ENCODE measurements at regions not wholly inside any gene's neighbourhood (a gene's known extent, or its start where the extent isn't known, plus 50 kb on each side); places are given as distances from the start of the nearest gene placed in this dataset.
"Not testable (repeated sequence)": the region's sequence is repeated elsewhere in the genome, so short reads cannot be mapped to it uniquely, and the experiment has no call there.

DNA sequence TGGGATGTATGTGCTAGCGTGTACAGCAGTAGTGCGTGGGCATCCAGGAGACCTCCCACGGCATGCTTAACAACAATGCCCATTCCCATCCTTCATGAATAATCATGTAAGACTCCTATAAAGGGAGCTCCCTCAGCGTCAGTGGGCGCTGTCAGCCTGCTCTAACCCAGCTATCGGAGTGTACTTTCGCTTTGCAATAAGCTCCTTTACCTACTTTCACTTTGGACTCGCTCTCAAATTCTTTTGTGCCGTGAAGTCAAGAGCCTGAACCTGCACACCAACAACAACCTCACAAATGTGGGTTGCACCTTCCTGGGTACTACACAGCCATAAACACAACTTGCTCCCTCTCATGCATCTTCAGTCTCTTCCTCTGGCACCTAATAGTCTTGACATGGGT lies 114.8 kb upstream of the PAXBP1 start:
- peak; percentile 7 to 21 for DNase-seq

DNA sequence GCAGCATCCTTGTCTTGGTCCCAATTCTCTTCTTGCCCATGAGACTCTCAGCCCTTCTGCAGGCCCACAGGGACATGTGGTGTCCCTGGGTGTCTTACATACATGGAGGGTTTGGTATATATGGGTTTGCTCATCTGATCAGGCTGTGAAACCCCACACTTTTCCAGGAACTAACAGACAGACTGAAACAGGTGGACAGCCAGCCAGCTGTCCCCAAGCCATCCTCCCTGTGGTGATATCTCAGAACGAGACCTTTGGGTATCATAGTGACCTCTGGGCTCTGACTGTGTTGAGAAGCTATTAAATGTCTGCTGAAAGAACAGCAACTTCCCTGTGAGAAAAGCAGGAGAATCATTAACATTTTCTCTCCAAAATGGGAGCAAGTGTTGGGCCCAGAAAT lies 115.5 kb upstream of the PAXBP1 start:
- DNase-seq: no peak

- DNase-seq: no peak
Observed at GRCh38 chr21:32888971-32889370, 117.4 kb upstream of the PAXBP1 start.

GRCh38 chr21:32889596-32889995 lies 118.0 kb upstream of the PAXBP1 start:
- DNase-seq: no peak

DNA sequence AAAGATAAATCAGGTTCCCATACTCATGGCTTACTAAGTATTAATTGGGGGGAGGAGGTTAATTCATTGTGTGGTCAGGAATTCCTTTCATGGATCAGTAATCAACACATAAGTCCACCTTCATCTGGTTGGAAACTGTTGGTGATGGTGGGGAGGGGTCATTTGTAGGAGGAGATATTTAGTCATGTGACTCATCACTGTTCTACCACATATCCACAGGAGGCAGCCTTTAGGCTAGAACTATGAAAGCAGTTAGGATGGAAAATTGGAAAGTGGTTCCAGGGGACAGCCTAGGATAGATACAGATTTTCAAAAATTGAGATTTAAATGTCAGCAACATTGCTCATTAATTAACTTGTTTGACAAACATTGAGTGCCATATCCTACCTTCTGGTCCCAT lies 122.8 kb upstream of the PAXBP1 start:
- DNase-seq: no peak

GRCh38 chr21:32900814-32901213 lies 124.9 kb upstream of the OLIG2 start:
- DNase-seq: no peak

- DNase-seq: no peak
Observed at GRCh38 chr21:32907521-32907920, 118.2 kb upstream of the OLIG2 start.

- no peak for DNase-seq
Observed at GRCh38 chr21:32908534-32908933, 117.2 kb upstream of the OLIG2 start.

DNA sequence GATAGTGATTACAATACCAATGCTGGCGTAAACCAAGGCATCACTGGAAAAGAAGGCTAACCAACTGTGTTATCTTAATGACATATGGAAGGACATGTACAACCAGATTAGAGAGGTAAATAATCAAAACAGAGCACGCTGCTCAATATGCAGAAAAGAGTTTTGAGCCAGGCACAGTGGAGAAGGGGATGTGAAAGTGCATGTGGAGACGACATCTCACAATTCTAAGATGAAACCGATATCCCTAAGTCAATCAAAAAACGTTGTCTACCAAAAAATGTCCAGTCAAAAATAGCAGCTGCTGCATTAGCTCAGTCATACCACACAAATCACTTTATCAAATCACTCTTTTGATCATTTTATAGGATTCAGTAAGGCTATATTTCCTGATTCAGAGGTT lies 116.3 kb upstream of the OLIG2 start:
- DNase-seq: no peak

GRCh38 chr21:32914424-32915039 lies 111.2 kb upstream of the OLIG2 start:
- no peak for DNase-seq

DNA sequence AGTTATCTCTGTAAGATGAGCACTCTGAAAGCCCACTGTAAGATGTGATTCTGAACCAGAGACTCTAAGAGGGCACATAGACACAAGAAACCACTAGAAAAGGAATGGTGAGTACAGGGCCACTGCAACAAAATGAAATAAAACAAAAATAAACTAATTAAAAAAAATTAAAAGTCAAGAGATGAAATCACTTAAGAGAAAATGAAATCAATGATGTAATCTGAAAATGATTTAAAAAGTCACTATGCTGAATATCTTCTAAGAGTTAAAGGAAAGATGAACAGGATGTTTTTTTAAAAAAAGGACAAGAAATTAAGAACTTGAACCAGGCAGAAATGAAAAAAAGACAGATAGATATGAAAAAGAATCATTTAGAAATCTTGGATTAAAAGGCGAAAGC lies 110.6 kb upstream of the OLIG2 start:
- no peak for DNase-seq

DNA sequence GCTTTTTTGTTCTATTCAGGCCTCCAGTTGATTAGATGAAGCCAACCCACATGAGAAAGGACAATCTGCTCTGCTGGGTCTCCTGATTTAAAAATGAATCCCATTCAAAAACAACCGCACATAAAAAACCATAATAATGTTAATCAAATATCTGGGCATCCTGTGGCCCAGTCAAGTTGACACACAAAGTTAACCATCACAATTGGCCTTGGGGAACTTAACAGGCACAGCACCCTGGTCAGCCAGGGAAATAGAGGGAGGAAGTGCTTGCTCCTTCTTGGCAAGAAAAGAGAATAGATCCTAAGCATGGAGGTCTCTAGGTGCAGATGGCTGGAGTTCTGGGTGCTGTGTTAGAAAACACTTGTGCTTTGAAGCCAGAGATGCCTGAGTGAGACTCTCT lies 109.6 kb upstream of the OLIG2 start:
- no peak for DNase-seq

GRCh38 chr21:32916522-32917099 lies 109.1 kb upstream of the OLIG2 start:
- DNase-seq: no peak

DNA sequence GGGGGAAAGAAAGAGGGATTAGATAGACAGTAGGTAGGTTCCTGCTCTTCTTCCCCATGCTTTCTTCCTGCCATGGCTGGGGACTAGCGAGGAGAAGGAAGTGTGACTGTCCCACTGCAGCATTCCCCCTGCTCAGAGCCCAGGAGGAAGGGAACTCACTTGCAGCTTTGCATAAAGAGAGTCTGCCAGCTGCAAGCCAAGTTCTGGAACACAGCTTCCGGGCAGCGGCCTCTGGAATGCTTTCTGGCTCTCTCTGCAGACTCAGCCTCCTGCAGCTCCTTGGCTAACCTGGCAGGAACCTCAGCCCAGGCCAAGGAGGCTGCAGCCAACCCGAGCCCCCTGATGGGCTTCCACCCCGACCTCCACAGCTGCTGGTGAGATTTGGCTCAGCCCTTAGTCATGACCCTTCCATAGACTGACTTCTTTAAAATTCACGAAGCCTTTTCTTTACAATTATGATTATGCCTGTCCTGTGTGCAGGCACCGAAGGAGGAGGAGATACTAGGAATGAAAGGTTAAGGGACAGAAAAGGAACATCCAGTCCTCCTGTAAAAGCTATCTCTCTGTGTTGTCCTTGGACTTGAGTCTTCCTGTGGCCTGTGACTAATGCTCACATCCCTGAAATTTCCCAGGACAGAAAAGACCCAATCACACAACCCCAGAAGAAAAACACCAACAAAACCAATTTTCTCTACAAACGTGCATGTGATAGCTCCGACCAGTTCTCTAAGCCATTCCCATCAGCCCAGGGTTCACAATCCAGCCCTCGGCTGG lies 108.2 kb upstream of the OLIG2 start:
- no peak for DNase-seq

- DNase-seq: no peak
Observed at GRCh38 chr21:32918478-32919120, 107.1 kb upstream of the OLIG2 start.

GRCh38 chr21:32920474-32920873 lies 105.3 kb upstream of the OLIG2 start:
- no peak for DNase-seq

DNA sequence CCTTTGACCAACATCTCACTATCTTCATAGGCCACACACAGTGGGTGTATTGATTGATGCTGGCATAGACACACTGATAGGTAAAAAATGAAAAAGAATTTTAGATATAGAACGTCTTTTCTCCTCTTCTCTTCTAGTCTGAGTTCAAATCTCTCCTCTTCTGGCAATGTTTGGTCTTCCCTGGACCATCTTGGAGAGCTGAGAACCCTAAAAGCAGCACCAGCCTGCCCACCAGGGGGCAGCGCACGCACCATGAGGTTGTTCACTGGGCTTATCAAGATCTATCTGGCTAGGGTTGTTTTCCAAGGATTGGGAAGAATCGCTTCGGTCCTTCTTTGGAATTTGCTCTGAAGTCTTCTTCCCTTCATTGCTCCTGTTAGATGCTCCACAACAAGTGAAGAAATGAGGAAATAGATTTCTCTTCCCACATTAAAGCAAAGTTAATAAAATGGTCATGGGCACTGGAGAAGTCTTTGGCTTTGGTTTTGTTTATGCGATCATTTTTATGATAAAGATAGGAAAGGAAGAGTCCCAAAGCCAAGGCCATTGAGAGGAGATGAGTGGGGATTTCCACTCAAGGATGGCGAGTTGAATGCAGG lies 104.0 kb upstream of the OLIG2 start:
- DNase-seq: peak; percentile 16 to 46

DNA sequence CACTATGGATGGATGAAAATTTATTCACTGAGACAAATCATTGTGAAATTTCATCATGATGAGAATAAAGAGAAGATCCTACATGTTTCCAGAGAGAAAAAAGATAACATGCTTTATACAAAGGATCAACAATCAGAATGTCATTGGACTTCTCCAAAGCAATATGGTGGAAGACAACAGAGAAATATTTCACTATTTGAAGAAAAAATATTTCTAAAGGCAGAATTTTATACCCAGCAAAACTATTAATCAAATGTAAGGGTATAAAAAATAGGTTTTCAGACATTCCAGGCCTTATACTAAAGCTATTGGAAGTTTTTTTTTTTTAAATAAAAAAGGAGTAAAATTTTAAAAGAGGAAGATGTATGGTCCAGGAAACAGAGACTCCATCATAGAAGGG lies 100.6 kb upstream of the OLIG2 start:
- no peak for DNase-seq

DNA sequence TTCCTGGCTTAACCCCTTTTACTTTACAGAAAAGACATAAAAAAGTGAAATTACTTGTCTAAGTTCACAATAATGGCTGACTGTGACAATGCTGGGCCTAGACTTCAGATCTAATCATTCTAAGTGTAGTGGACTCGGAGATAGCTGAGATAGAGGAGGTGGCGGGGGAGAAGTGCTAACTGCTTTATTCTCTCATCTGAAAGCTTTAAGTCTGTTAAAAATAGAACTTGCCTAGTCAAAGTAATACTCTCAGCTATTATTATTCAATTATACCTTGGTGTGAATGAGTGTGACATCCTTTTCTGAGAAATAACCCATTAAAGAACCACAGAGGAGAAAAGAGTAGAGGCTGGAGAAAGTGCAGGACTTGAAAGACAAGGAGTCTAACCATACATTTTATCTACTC lies 96.1 kb upstream of the OLIG2 start:
- DNase-seq: no peak

GRCh38 chr21:32930673-32931072 lies 95.1 kb upstream of the OLIG2 start:
- DNase-seq: no peak

DNA sequence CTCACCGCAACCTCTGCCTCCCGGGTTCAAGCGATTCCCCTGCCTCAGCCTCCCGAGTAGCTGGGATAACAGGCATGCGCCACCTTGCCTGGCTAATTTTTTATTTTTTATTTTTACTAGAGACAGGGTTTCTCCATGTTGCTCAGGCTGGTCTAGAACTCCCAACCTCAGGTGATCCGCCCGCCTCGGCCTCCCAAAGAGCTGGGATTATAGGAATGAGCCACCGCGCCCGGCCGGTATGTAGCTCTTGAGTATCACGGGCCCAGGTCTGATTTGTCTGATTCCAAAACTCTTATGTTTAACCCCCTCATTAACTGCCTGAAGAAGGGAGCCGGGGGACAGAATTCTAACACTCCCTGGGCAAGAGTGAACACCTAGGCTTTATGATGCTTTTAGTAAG lies 91.7 kb upstream of the OLIG2 start:
- not testable (repeated sequence) for DNase-seq

GRCh38 chr21:32934829-32935228 lies 90.9 kb upstream of the OLIG2 start:
- DNase-seq: no peak

Measured in stimulated activated CD4-positive, alpha-beta T cell treated with anti-CD3 and anti-CD28 coated beads, Interleukin-4, amount 100 ng/mL, for 4 hours (primary cell).